ENCODE measurements at regions not wholly inside any gene's neighbourhood (a gene's known extent, or its start where the extent isn't known, plus 50 kb on each side); places are given as distances from the start of the nearest gene placed in this dataset.
"Not testable (repeated sequence)": the region's sequence is repeated elsewhere in the genome, so short reads cannot be mapped to it uniquely, and the experiment has no call there.

- in situ Hi-C loops (cut with HindIII; ENCODE audit: low pct_unique_long_range_greater_than_20kb, low sequenced_read_pairs); DNase-seq (ENCODE audit: low read depth in 1 of 2, low spot score in 1 of 2): not testable (repeated sequence)
Measured at GRCh38 chr13:86253497-86253896, 454.3 kb upstream of the SLITRK6 start.

- in situ Hi-C loops (cut with HindIII; ENCODE audit: low pct_unique_long_range_greater_than_20kb, low sequenced_read_pairs), result not testable (repeated sequence)
Measured at GRCh38 chr13:86255820-86256219, 456.6 kb upstream of the SLITRK6 start.

GRCh38 chr13:86269511-86269910 is 470.3 kb upstream of the SLITRK6 start:
- in situ Hi-C loops (cut with HindIII; ENCODE audit: low pct_unique_long_range_greater_than_20kb, low sequenced_read_pairs), result no loop called here
- TF ChIP-seq JUND (IDR thresholded peaks at IDR 0.05; ENCODE audit: low read depth), result no peak
- peak in 1 of 2 experiments; percentile 7 for DNase-seq (ENCODE audit: low read depth in 1 of 2, low spot score in 1 of 2)

More at GRCh38 chr13:86255820-86256219, 456.6 kb upstream of the SLITRK6 start:
- not testable (repeated sequence) for DNase-seq (ENCODE audit: low read depth in 1 of 2, low spot score in 1 of 2)

GRCh38 chr13:86282442-86282841 is 483.2 kb upstream of the SLITRK6 start:
- no peak for TF ChIP-seq JUND (IDR thresholded peaks at IDR 0.05; ENCODE audit: low read depth)
- DNase-seq (ENCODE audit: low read depth in 1 of 2, low spot score in 1 of 2), result no peak
- in situ Hi-C loops (cut with HindIII; ENCODE audit: low pct_unique_long_range_greater_than_20kb, low sequenced_read_pairs), result no loop called here

- no peak for DNase-seq (ENCODE audit: low read depth in 1 of 2, low spot score in 1 of 2)
- in situ Hi-C loops (cut with HindIII; ENCODE audit: low pct_unique_long_range_greater_than_20kb, low sequenced_read_pairs), result no loop called here
- TF ChIP-seq JUND (IDR thresholded peaks at IDR 0.05; ENCODE audit: low read depth), result no peak
Measured at GRCh38 chr13:86283031-86283430, 483.8 kb upstream of the SLITRK6 start.

- in situ Hi-C loops (cut with HindIII; ENCODE audit: low pct_unique_long_range_greater_than_20kb, low sequenced_read_pairs), result no loop called here
- no peak for DNase-seq (ENCODE audit: low read depth in 1 of 2, low spot score in 1 of 2)
- no peak for TF ChIP-seq JUND (IDR thresholded peaks at IDR 0.05; ENCODE audit: low read depth)
Measured at GRCh38 chr13:86298725-86299124, 499.5 kb upstream of the SLITRK6 start.

- no peak for DNase-seq (ENCODE audit: low read depth in 1 of 2, low spot score in 1 of 2)
- no peak for TF ChIP-seq JUND (IDR thresholded peaks at IDR 0.05; ENCODE audit: low read depth)
- in situ Hi-C loops (cut with HindIII; ENCODE audit: low pct_unique_long_range_greater_than_20kb, low sequenced_read_pairs), result no loop called here
Measured at GRCh38 chr13:86299128-86299527, 499.9 kb upstream of the SLITRK6 start.

- no peak for DNase-seq (ENCODE audit: low read depth in 1 of 2, low spot score in 1 of 2)
- in situ Hi-C loops (cut with HindIII; ENCODE audit: low pct_unique_long_range_greater_than_20kb, low sequenced_read_pairs), result no loop called here
- TF ChIP-seq JUND (IDR thresholded peaks at IDR 0.05; ENCODE audit: low read depth), result no peak
Measured at GRCh38 chr13:86309881-86310280, 510.7 kb upstream of the SLITRK6 start.

- TF ChIP-seq JUND (IDR thresholded peaks at IDR 0.05; ENCODE audit: low read depth), result no peak
- in situ Hi-C loops (cut with HindIII; ENCODE audit: low pct_unique_long_range_greater_than_20kb, low sequenced_read_pairs), result no loop called here
- DNase-seq (ENCODE audit: low read depth in 1 of 2, low spot score in 1 of 2), result no peak
Measured at GRCh38 chr13:86313421-86313820, 514.2 kb upstream of the SLITRK6 start.

- in situ Hi-C loops (cut with HindIII; ENCODE audit: low pct_unique_long_range_greater_than_20kb, low sequenced_read_pairs), result no loop called here
- no peak for TF ChIP-seq JUND (IDR thresholded peaks at IDR 0.05; ENCODE audit: low read depth)
- no peak for DNase-seq (ENCODE audit: low read depth in 1 of 2, low spot score in 1 of 2)
Measured at GRCh38 chr13:86318450-86318849, 519.2 kb upstream of the SLITRK6 start.

- TF ChIP-seq JUND (IDR thresholded peaks at IDR 0.05; ENCODE audit: low read depth), result no peak
- no peak for DNase-seq (ENCODE audit: low read depth in 1 of 2, low spot score in 1 of 2)
- in situ Hi-C loops (cut with HindIII; ENCODE audit: low pct_unique_long_range_greater_than_20kb, low sequenced_read_pairs), result no loop called here
Measured at GRCh38 chr13:86324191-86324590, 525.0 kb upstream of the SLITRK6 start.

- no peak for TF ChIP-seq JUND (IDR thresholded peaks at IDR 0.05; ENCODE audit: low read depth)
- in situ Hi-C loops (cut with HindIII; ENCODE audit: low pct_unique_long_range_greater_than_20kb, low sequenced_read_pairs), result no loop called here
Measured at GRCh38 chr13:86355301-86355700, 556.1 kb upstream of the SLITRK6 start.

GRCh38 chr13:86357106-86357505 is 557.9 kb upstream of the SLITRK6 start:
- DNase-seq (ENCODE audit: low read depth in 1 of 2, low spot score in 1 of 2), result no peak
- TF ChIP-seq JUND (IDR thresholded peaks at IDR 0.05; ENCODE audit: low read depth), result no peak
- in situ Hi-C loops (cut with HindIII; ENCODE audit: low pct_unique_long_range_greater_than_20kb, low sequenced_read_pairs), result no loop called here

More at GRCh38 chr13:86355301-86355700, 556.1 kb upstream of the SLITRK6 start:
- DNase-seq (ENCODE audit: low read depth in 1 of 2, low spot score in 1 of 2), result peak in 1 of 2 experiments; percentile 25

- DNase-seq (ENCODE audit: low read depth in 1 of 2, low spot score in 1 of 2); in situ Hi-C loops (cut with HindIII; ENCODE audit: low pct_unique_long_range_greater_than_20kb, low sequenced_read_pairs): not testable (repeated sequence)
Measured at GRCh38 chr13:86363749-86364148, 564.5 kb upstream of the SLITRK6 start.

All from T47D (cell line).